Left ventricle myocardium inferior (tissue), 1 donor: ENCODE measurements at regions not wholly inside any gene's neighbourhood (a gene's known extent, or its start where the extent isn't known, plus 50 kb on each side); places are given as distances from the start of the nearest gene placed in this dataset.
A peak's percentile ranks its signal among the peaks of the same experiment; 100 is the strongest.
"Not testable (repeated sequence)": the region's sequence is repeated elsewhere in the genome, so short reads cannot be mapped to it uniquely, and the experiment has no call there.

Source experiments
- DNase-seq: peaks from one replicate; pipeline ENCODE4 v3.0.0-alpha.2; 2020
- H3K27ac ChIP-seq: fragments of 200-600 bp; replicated peaks from 2 replicates; pipeline ENCODE4 v1.8.0; 2021
- H3K27me3 ChIP-seq: fragments of 200-600 bp; 2 replicates; pipeline ENCODE4 v1.8.0; 2021; ENCODE audit warnings: low read depth
- H3K36me3 ChIP-seq: fragments of 200-600 bp; 2 replicates; pipeline ENCODE4 v1.8.0; 2021
- H3K4me1 ChIP-seq: fragments of 200-600 bp; 2 replicates; pipeline ENCODE4 v1.8.0; 2021
- H3K4me3 ChIP-seq: fragments of 200-600 bp; 2 replicates; pipeline ENCODE4 v1.8.0; 2021; ENCODE audit warnings: mild to moderate bottlenecking, moderate library complexity
- H3K9me3 ChIP-seq: fragments of 200-600 bp; replicated peaks from 2 replicates; pipeline ENCODE4 v1.8.0; 2021
- intact Hi-C: fragments of 100-400 bp; cut with micrococcal nuclease; formaldehyde crosslinking; loops from one replicate; pipeline ENCODE4 v1.11.0; 2022
- donor health status: DM: no; HTN: yes; CAD: no; lungs with severe emphysema.

- H3K27me3 ChIP-seq, DNase-seq, intact Hi-C loops, H3K9me3 ChIP-seq, H3K36me3 ChIP-seq, H3K27ac ChIP-seq, H3K4me1 ChIP-seq: not testable (repeated sequence)
- H3K4me3 ChIP-seq: peak overlapping the region; percentile 47
These were observed 60.3 kb downstream of the GOLGA8K start for GRCh38 chr15:32342772-32343199.

DNA sequence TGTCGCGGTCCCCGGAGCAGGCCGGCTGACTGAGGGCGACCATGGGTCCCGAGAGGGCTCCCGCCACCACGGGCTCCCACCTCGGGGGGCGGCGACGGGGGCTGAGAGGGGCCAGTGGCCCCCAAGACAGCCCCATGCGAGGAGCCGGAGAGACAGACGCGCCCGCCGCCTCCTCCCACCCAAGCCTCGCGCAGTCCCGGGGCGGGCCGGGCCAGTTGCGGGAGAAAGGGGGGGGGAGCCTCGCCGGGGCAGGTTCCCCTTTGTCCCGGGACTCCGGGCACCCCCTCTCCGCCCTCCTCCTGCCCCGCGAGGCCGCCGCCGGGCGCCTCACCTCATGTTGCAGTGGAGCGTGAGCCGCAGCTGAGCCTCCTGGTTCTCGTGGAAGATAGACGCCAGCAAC lies 60.8 kb downstream of the GOLGA8K start:
- H3K27me3 ChIP-seq, H3K36me3 ChIP-seq, H3K9me3 ChIP-seq, intact Hi-C loops, H3K4me1 ChIP-seq, H3K27ac ChIP-seq, DNase-seq: not testable (repeated sequence)
- peak overlapping the region; percentile 25 for H3K4me3 ChIP-seq

GRCh38 chr15:32341530-32341929 lies 61.6 kb downstream of the GOLGA8K start:
- H3K4me1 ChIP-seq, DNase-seq, H3K9me3 ChIP-seq, H3K4me3 ChIP-seq, H3K36me3 ChIP-seq, H3K27ac ChIP-seq, intact Hi-C loops, H3K27me3 ChIP-seq: not testable (repeated sequence)

GRCh38 chr15:32336804-32337203 lies 66.3 kb downstream of the GOLGA8K start:
- intact Hi-C loops, H3K4me1 ChIP-seq, H3K36me3 ChIP-seq, H3K27ac ChIP-seq, DNase-seq, H3K27me3 ChIP-seq, H3K4me3 ChIP-seq, H3K9me3 ChIP-seq: not testable (repeated sequence)

GRCh38 chr15:32323353-32323752 lies 79.7 kb downstream of the GOLGA8K start:
- H3K9me3 ChIP-seq, intact Hi-C loops, H3K4me1 ChIP-seq, H3K4me3 ChIP-seq, H3K36me3 ChIP-seq, H3K27ac ChIP-seq, H3K27me3 ChIP-seq, DNase-seq: not testable (repeated sequence)

- H3K27ac ChIP-seq, intact Hi-C loops, H3K27me3 ChIP-seq, DNase-seq, H3K4me1 ChIP-seq, H3K36me3 ChIP-seq, H3K4me3 ChIP-seq, H3K9me3 ChIP-seq: not testable (repeated sequence)
These were observed 83.8 kb downstream of the GOLGA8K start for GRCh38 chr15:32319247-32319646.

- H3K4me1 ChIP-seq, H3K27ac ChIP-seq, H3K9me3 ChIP-seq, intact Hi-C loops, DNase-seq, H3K36me3 ChIP-seq, H3K4me3 ChIP-seq: not testable (repeated sequence)
- peaks cover 13% of the 10 kb centered on the region for H3K27me3 ChIP-seq
These were observed 86.6 kb downstream of the GOLGA8K start for GRCh38 chr15:32316482-32316881.

GRCh38 chr15:32315079-32315939 lies 87.8 kb downstream of the GOLGA8K start:
- H3K4me1 ChIP-seq, H3K36me3 ChIP-seq, intact Hi-C loops, DNase-seq, H3K4me3 ChIP-seq, H3K9me3 ChIP-seq, H3K27ac ChIP-seq: not testable (repeated sequence)
- peaks cover 13% of the 10 kb centered on the region for H3K27me3 ChIP-seq

- H3K9me3 ChIP-seq, DNase-seq, H3K27ac ChIP-seq, H3K4me1 ChIP-seq, H3K4me3 ChIP-seq, intact Hi-C loops, H3K36me3 ChIP-seq: not testable (repeated sequence)
- H3K27me3 ChIP-seq: peaks cover 13% of the 10 kb centered on the region
These were observed 89.5 kb downstream of the GOLGA8K start for GRCh38 chr15:32313446-32314209.

DNA sequence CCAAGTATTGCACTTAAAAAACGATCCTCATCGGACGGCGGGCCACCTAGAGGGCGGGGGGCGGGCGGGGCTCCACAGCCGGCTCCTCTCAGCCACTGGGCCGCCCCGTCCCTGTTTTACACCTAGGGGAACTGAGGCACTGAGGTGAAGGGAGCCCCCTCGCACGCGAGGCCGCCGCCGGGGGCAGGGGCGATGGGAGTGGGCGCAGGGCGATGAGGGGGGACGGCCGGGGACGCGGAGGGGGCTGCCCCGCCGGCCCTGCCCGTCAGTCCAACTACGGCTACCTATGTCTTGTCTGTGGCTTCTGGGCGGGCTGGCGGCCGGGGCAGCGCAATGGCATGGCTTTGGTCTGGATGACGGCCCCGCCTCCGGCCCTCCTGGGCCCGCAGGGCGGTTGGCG lies 90.4 kb downstream of the GOLGA8K start:
- Histone ChIP-seq H3K27me3 (peaks cover 13% of the 10 kb centered on the region), H3K4me3 (peak overlapping the region; percentile 17)
- H3K4me1 ChIP-seq, H3K36me3 ChIP-seq, H3K27ac ChIP-seq, intact Hi-C loops, DNase-seq, H3K9me3 ChIP-seq: not testable (repeated sequence)

GRCh38 chr15:32307592-32307991 lies 95.5 kb downstream of the GOLGA8K start:
- H3K27me3 ChIP-seq, H3K27ac ChIP-seq, intact Hi-C loops, H3K4me3 ChIP-seq, H3K36me3 ChIP-seq, H3K4me1 ChIP-seq, H3K9me3 ChIP-seq, DNase-seq: not testable (repeated sequence)

GRCh38 chr15:32276200-32276830 lies 126.8 kb downstream of the GOLGA8K start:
- H3K27ac ChIP-seq, H3K36me3 ChIP-seq, H3K9me3 ChIP-seq, H3K4me3 ChIP-seq, H3K27me3 ChIP-seq, H3K4me1 ChIP-seq, intact Hi-C loops, DNase-seq: not testable (repeated sequence)

- DNase-seq, intact Hi-C loops: not testable (repeated sequence)
These were observed 149.1 kb downstream of the GOLGA8K start for GRCh38 chr15:32253958-32254357.

More at GRCh38 chr15:32253958-32254357, 149.1 kb downstream of the GOLGA8K start:
- H3K9me3 ChIP-seq, H3K36me3 ChIP-seq, H3K27ac ChIP-seq, H3K4me3 ChIP-seq, H3K27me3 ChIP-seq, H3K4me1 ChIP-seq: not testable (repeated sequence)
